ENCODE measurements at regions not wholly inside any gene's neighbourhood (a gene's known extent, or its start where the extent isn't known, plus 50 kb on each side); places are given as distances from the start of the nearest gene placed in this dataset.

GRCh38 chr4:24368801-24369200, 215.6 kb downstream of the DHX15 start:
- Mint-ChIP-seq H3K36me3 (no peaks in the 10 kb centered on the region), H3K4me3 (no peak overlapping the region), H3K4me1 (no peaks in the 10 kb centered on the region), H3K27ac (no peak overlapping the region), H3K9me3 (peaks cover 0 to 9% (median 0%) of the 10 kb centered on the region in 7 donors), H3K27me3 (ENCODE audit: low read depth in 3 of 3) (peaks cover 0 to 2% (median 0%) of the 10 kb centered on the region in 3 donors)
- no peak overlapping the region for H2AFZ ChIP-seq (ENCODE audit: insufficient read depth, low read depth, low read length, poor library complexity, severe bottlenecking)
- H4K20me1 ChIP-seq (ENCODE audit: insufficient read depth, low read length) = no peaks in the 10 kb centered on the region
- no peaks in the 10 kb centered on the region for H3K27me3 ChIP-seq (ENCODE audit: control insufficient read depth in 2 of 2, insufficient read depth in 2 of 2, low read length in 2 of 2)
- H3K9me3 ChIP-seq (replicated peaks in 1 of 2; ENCODE audit: control insufficient read depth in 1 of 2, insufficient read depth in 1 of 2, low read length in 2 of 2) = no peaks in the 10 kb centered on the region
- no peak overlapping the region for H3K9ac ChIP-seq (ENCODE audit: insufficient read depth, low read length, poor library complexity, severe bottlenecking)
- DNase-seq = no peak
- intact Hi-C loops (cut with micrococcal nuclease) = no loop called here
- no peaks in the 10 kb centered on the region for H3K4me1 ChIP-seq (ENCODE audit: control insufficient read depth in 1 of 2, insufficient read depth in 2 of 2, low read length in 2 of 2)
- H3K4me2 ChIP-seq (replicated peaks; ENCODE audit: extremely low read depth, low read length, poor library complexity, severe bottlenecking) = no peak overlapping the region
- no peaks in the 10 kb centered on the region for H3K79me2 ChIP-seq (ENCODE audit: insufficient read depth, low read length)
- H3K27ac ChIP-seq (ENCODE audit: low read depth in 1 of 2, low read length in 2 of 2) = no peak overlapping the region
- TF ChIP-seq CTCF (IDR thresholded peaks at IDR 0.05) = no peak
- no peaks in the 10 kb centered on the region for H3K36me3 ChIP-seq (replicated peaks in 1 of 2; ENCODE audit: control insufficient read depth in 1 of 2, insufficient read depth in 2 of 2, low read length in 2 of 2)
- WGBS (ENCODE audit: insufficient coverage) = 88% methylated on average over 4 of the region's 7 CpGs
- H3K4me3 ChIP-seq (replicated peaks in 1 of 3; ENCODE audit: low read depth in 2 of 3, low read length in 3 of 3) = no peak overlapping the region

GRCh38 chr4:24364852-24365251, 219.5 kb downstream of the DHX15 start:
- no CpG with 5 or more reads among the region's 3 CpGs for whole genome bisulfite sequencing (ENCODE audit: insufficient coverage)
- Mint-ChIP-seq H3K4me3 (no peak overlapping the region), H3K27me3 (ENCODE audit: low read depth in 3 of 3) (peaks cover 0 to 2% (median 0%) of the 10 kb centered on the region in 3 donors), H3K9me3 (peaks cover 0 to 3% (median 0%) of the 10 kb centered on the region in 7 donors), H3K27ac (no peak overlapping the region), H3K36me3 (no peaks in the 10 kb centered on the region), H3K4me1 (no peaks in the 10 kb centered on the region)
- H2AFZ ChIP-seq (ENCODE audit: insufficient read depth, low read depth, low read length, poor library complexity, severe bottlenecking) = no peak overlapping the region
- H3K27me3 ChIP-seq (ENCODE audit: control insufficient read depth in 2 of 2, insufficient read depth in 2 of 2, low read length in 2 of 2) = no peaks in the 10 kb centered on the region
- no peak for DNase-seq
- no peaks in the 10 kb centered on the region for H3K9me3 ChIP-seq (replicated peaks in 1 of 2; ENCODE audit: control insufficient read depth in 1 of 2, insufficient read depth in 1 of 2, low read length in 2 of 2)
- H4K20me1 ChIP-seq (ENCODE audit: insufficient read depth, low read length) = no peaks in the 10 kb centered on the region
- H3K27ac ChIP-seq (ENCODE audit: low read depth in 1 of 2, low read length in 2 of 2) = no peak overlapping the region
- no peaks in the 10 kb centered on the region for H3K79me2 ChIP-seq (ENCODE audit: insufficient read depth, low read length)
- intact Hi-C loops (cut with micrococcal nuclease) = no loop called here
- no peak for TF ChIP-seq CTCF (IDR thresholded peaks at IDR 0.05)
- no peak overlapping the region for H3K4me2 ChIP-seq (replicated peaks; ENCODE audit: extremely low read depth, low read length, poor library complexity, severe bottlenecking)
- no peak overlapping the region for H3K4me3 ChIP-seq (replicated peaks in 1 of 3; ENCODE audit: low read depth in 2 of 3, low read length in 3 of 3)
- no peaks in the 10 kb centered on the region for H3K4me1 ChIP-seq (ENCODE audit: control insufficient read depth in 1 of 2, insufficient read depth in 2 of 2, low read length in 2 of 2)
- H3K36me3 ChIP-seq (replicated peaks in 1 of 2; ENCODE audit: control insufficient read depth in 1 of 2, insufficient read depth in 2 of 2, low read length in 2 of 2) = no peaks in the 10 kb centered on the region
- H3K9ac ChIP-seq (ENCODE audit: insufficient read depth, low read length, poor library complexity, severe bottlenecking) = no peak overlapping the region

All from CD14-positive monocyte (primary cell).